ENCODE measurements at regions not wholly inside any gene's neighbourhood (a gene's known extent, or its start where the extent isn't known, plus 50 kb on each side); places are given as distances from the start of the nearest gene placed in this dataset.
"Not testable (repeated sequence)": the region's sequence is repeated elsewhere in the genome, so short reads cannot be mapped to it uniquely, and the experiment has no call there.

DNA sequence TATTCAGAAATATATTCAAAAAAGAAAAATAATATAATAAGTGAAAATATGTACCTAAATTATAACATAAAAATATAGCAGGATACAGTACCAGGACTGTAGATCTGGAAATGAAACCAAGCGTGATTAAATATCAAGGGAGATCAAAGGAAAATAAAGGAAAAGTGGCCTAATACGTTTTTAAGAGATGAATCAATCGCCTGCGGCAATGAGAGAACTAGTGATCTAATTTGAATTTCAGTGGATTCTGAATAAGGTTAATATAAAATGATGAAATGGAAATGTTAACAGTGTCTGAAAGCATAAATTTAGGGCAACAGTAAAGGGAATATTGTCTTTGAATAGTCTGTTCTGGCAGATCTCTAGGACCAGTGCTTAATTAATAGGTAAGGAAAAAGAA lies 1761.9 kb upstream of the ACO1 start:
- ATAC-seq, result no peak
- intact Hi-C loops (cut with DNase I), result no loop called here
- H3K4me3 ChIP-seq, result no peak overlapping the region
- TF ChIP-seq, protein P1, sequence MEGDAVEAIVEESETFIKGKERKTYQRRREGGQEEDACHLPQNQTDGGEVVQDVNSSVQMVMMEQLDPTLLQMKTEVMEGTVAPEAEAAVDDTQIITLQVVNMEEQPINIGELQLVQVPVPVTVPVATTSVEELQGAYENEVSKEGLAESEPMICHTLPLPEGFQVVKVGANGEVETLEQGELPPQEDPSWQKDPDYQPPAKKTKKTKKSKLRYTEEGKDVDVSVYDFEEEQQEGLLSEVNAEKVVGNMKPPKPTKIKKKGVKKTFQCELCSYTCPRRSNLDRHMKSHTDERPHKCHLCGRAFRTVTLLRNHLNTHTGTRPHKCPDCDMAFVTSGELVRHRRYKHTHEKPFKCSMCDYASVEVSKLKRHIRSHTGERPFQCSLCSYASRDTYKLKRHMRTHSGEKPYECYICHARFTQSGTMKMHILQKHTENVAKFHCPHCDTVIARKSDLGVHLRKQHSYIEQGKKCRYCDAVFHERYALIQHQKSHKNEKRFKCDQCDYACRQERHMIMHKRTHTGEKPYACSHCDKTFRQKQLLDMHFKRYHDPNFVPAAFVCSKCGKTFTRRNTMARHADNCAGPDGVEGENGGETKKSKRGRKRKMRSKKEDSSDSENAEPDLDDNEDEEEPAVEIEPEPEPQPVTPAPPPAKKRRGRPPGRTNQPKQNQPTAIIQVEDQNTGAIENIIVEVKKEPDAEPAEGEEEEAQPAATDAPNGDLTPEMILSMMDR (IDR thresholded peaks at IDR 0.05), result no peak
- H3K36me3 ChIP-seq, result no peaks in the 10 kb centered on the region
- no peaks in the 10 kb centered on the region for H3K9me3 ChIP-seq
- H3K27me3 ChIP-seq (ENCODE audit: low read depth), result no peaks in the 10 kb centered on the region
- no peaks in the 10 kb centered on the region for H3K4me1 ChIP-seq
- no peak for DNase-seq
- no peak overlapping the region for H3K27ac ChIP-seq

DNA sequence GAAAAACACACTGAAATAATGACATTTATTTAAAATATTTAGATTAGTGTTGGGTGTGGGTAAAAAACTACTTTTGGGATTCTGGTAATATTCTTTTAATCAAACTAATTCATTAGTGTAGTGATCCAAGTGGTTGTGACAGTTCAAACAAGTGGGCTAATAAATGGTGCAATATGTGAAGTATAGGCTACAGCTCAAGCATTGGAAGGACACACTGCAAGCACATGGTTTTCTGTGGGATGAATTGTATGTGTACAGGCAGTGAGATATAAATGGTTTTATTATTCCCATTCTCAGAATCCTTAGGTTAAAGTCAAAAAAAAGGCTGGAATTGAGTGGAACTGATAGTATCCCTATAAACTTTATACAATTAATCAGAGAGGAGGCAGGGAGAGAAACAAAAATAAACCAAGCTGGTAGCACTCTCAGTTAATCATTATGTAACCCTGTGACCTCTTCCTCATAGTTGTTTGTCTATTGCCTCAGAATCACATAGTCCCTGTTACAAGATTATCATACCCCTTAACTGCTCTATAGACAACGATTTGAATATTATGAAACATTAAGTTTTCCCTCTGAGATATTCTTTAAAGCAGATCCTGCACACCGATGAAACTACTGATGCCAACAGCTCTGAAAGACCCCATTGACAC lies 1755.4 kb upstream of the ACO1 start:
- no peaks in the 10 kb centered on the region for H3K36me3 ChIP-seq
- no peaks in the 10 kb centered on the region for H3K4me1 ChIP-seq
- intact Hi-C loops (cut with DNase I), result no loop called here
- ATAC-seq, result no peak
- DNase-seq, result no peak
- H3K9me3 ChIP-seq, result no peaks in the 10 kb centered on the region
- TF ChIP-seq, protein P1 (IDR thresholded peaks at IDR 0.05), result no peak
- H3K4me3 ChIP-seq, result no peak overlapping the region
- no peaks in the 10 kb centered on the region for H3K27me3 ChIP-seq (ENCODE audit: low read depth)
- no peak overlapping the region for H3K27ac ChIP-seq

DNA sequence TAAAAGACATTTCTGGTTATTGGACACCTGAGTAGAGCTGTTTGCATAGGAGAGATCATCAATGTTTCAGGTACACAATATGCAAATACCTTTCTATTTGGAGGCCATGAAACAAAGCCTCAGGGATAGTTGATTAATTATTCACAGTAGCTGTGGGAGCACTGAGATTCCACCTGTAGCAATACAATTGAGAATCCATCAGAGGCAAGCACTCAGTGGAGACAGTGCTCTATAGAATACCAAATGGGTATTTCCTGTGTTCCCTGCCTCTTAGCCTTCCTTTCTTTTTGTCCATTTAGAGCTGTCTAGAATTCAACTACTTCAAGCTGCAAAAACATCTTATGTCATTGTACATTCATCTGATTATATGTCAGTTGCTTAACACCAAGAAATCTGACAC lies 1754.0 kb upstream of the ACO1 start:
- DNase-seq, result no peak
- no peak for ATAC-seq
- TF ChIP-seq, protein P1 (IDR thresholded peaks at IDR 0.05), result no peak
- intact Hi-C loops (cut with DNase I), result no loop called here
- no peak overlapping the region for H3K27ac ChIP-seq
- no peaks in the 10 kb centered on the region for H3K4me1 ChIP-seq
- H3K9me3 ChIP-seq, result no peaks in the 10 kb centered on the region
- H3K4me3 ChIP-seq, result no peak overlapping the region
- no peaks in the 10 kb centered on the region for H3K27me3 ChIP-seq (ENCODE audit: low read depth)
- H3K36me3 ChIP-seq, result no peaks in the 10 kb centered on the region

DNA sequence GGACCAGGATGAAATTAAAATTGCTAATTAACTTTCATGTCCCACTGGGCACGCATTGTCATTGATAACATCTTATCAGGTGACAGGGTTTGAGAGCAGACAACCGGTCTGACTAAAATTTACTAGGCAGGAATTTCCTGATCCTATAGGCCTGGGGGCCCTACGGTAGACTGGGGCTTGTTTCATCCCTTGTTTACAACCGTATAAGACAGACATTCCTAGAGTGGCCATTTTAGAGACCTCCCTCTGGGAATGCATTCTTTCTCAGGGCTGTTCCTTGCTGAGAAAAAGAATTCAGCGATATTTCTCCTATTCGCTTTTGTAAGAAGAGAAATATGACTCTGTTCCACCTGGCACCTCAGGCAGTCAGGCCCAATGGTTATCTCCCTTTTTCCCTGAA lies 1737.8 kb upstream of the ACO1 start:
- DNase-seq; ATAC-seq; H3K27ac ChIP-seq; H3K4me3 ChIP-seq; intact Hi-C loops (cut with DNase I); H3K36me3 ChIP-seq; H3K27me3 ChIP-seq (ENCODE audit: low read depth); H3K9me3 ChIP-seq; H3K4me1 ChIP-seq: not testable (repeated sequence)

DNA sequence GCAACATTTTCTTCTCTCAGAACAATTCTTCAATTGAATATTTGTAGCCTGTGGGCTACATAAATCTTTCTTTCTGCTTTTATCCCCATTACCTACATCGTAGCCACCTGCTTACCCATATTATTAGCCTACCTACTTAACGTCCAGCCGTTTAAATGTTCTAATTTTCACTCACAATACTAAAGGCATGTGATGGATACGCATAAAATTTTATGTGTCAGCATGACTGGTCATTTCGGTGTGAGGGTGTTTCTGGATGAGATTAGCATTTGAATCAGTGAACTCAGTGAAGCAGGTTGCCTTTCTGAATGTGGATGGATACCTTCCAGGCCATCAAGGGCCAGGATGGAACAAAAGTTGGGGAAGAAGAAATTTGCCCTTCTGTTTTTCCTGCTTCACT lies 1722.5 kb upstream of the ACO1 start:
- no peak for DNase-seq
- Histone ChIP-seq H3K4me3 (no peak overlapping the region), H3K27ac (no peak overlapping the region), H3K4me1 (no peaks in the 10 kb centered on the region), H3K27me3 (ENCODE audit: low read depth) (no peaks in the 10 kb centered on the region), H3K36me3 (no peaks in the 10 kb centered on the region), H3K9me3 (no peaks in the 10 kb centered on the region)
- no peak for ATAC-seq
- intact Hi-C loops (cut with DNase I), result no loop called here
- TF ChIP-seq, protein P1 (IDR thresholded peaks at IDR 0.05), result no peak

DNA sequence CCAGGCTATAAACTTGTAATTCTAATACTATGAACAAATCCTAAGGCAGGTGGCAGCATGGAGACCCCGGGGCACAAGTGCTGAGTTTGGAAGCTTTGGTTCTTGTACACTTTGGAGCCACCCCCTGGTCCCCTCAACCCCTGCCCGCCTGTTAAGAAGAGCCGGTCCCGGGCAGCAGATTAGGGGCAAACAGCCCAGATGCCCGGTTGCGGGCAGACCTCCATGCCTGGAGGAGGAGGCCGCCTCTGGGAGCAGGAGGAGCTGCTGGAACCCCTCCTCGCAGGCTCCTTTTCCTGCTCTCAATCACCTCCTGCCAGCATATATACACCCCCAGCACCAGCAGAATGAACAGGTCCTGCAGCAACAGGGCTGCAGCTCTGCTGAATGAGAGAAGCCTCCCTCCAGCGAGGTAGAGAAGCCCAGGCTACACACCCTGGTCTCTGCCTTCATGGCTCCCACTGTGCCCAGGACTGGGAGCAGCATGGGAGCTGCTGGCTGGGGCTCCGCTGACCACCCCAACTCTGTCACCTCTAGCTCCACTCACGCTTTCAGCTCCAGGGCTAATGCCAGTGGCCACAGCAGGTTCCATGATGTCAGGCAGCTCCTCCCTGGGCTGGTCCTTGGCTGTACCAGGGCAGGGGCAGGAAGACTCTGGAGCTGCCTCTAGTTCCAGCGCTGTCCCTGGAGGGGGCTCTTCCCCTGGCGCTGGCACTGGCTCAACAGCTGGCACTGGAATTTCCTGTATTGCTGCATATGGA lies 1713.5 kb upstream of the ACO1 start:
- TF ChIP-seq, protein P1 (IDR thresholded peaks at IDR 0.05), result no peak
- H3K9me3 ChIP-seq, result no peaks in the 10 kb centered on the region
- H3K36me3 ChIP-seq, result no peaks in the 10 kb centered on the region
- intact Hi-C loops (cut with DNase I), result no loop called here
- ATAC-seq, result no peak
- no peak overlapping the region for H3K4me3 ChIP-seq
- no peak overlapping the region for H3K27ac ChIP-seq
- DNase-seq, result peak; percentile 26
- H3K4me1 ChIP-seq, result no peaks in the 10 kb centered on the region
- no peaks in the 10 kb centered on the region for H3K27me3 ChIP-seq (ENCODE audit: low read depth)
